T-helper 1 cell (primary cell): ENCODE measurements at regions not wholly inside any gene's neighbourhood (a gene's known extent, or its start where the extent isn't known, plus 50 kb on each side); places are given as distances from the start of the nearest gene placed in this dataset.
"Not testable (repeated sequence)": the region's sequence is repeated elsewhere in the genome, so short reads cannot be mapped to it uniquely, and the experiment has no call there.

Source experiments
- DNase-seq, 5 donors: peaks; one replicate each; pipeline ENCODE4 v3.0.0-alpha.2; 2012 to 2020

DNA sequence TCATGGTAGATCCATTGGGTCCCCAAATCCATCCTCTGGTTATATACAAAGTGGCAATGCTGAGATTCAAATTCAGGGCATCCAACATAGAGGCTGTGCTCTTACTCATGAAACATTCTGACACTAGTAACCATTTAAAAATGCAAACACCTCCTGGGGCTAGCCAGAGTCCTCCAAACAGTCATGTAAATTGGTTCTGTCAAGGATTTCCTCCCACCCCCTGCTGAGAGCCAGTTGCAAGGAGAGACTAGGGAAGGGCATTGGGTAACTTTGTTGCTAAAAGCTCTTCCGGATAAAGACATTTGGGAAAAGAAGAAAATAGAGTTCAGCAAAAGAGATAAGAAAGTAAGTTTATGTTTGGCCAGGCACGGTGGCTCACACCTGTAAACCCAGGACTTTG is 58.3 kb downstream of the ART5 start:
- DNase-seq: not testable (repeated sequence)

DNA sequence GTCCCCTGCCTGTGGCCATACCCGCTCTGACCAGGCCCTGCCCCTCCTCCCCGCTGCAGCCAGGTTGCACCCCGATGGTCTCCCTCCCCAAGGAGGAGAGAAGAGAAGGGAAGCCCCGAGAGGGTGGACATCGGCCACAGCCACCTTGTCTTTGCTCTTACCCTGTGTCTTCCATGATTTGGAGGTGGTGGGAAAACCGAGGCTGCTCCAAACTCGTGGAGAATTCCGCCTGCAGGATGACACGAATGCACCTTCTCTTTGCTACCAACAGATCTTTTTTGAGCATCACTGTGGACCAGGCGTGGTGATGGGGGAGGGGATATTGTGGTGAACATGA is 60.4 kb downstream of the ART5 start:
- DNase-seq: not testable (repeated sequence)

- peak; percentile 27 to 57 (median 49) for DNase-seq
These were observed 61.1 kb downstream of the ART5 start for GRCh38 chr11:3580487-3581388.

- DNase-seq: not testable (repeated sequence)
These were observed 62.0 kb downstream of the ART5 start for GRCh38 chr11:3579600-3580459.

- not testable (repeated sequence) for DNase-seq
These were observed 65.7 kb downstream of the ART5 start for GRCh38 chr11:3576066-3576604.

GRCh38 chr11:3572976-3573647 is 68.7 kb downstream of the ART5 start:
- not testable (repeated sequence) for DNase-seq

DNA sequence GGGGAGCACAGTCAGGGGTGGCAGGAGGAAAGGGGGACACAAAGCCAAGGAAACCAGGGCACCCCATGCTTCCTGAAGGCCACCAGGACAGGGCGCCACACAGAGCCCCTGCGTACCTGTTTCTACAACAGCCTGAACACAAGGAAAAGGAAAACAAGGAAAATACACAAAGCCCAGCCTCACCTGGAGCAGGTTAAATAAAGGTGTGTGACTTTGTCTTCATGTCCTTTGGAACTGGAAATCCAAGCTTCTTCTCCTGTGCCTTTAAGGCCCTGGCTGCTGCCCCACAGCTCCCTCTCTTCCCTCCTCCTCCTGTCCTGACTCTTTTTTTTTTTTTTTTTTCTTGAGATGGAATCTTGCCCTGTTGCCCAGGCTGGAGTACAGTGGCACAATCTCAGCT is 70.0 kb downstream of the ART5 start:
- not testable (repeated sequence) for DNase-seq

- not testable (repeated sequence) for DNase-seq
These were observed 76.0 kb downstream of the ART5 start for GRCh38 chr11:3565838-3566237.

DNA sequence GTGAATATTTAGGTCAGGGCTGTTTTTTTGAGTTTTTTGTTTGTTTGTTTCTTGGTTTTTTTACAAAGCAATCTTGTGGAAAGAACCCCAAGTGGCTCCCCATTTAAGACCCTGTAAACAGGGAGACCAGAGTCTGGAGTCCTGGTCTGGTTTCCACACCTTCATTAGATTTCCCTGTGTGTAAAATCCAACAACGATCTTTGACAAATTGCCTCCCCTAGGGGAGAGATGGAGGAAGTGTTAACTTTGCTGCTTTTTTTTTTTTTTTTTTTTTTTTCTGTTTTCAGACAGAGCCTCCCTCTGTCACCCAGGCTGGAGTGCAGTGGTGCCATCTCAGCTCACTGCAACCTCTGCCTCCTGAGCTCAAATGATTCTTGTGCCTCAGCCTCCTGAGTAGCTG is 77.4 kb downstream of the ART5 start:
- not testable (repeated sequence) for DNase-seq

- peak in 1 of 5 donors; percentile 7 for DNase-seq
These were observed 87.2 kb downstream of the ART5 start for GRCh38 chr11:3554621-3555020.

DNA sequence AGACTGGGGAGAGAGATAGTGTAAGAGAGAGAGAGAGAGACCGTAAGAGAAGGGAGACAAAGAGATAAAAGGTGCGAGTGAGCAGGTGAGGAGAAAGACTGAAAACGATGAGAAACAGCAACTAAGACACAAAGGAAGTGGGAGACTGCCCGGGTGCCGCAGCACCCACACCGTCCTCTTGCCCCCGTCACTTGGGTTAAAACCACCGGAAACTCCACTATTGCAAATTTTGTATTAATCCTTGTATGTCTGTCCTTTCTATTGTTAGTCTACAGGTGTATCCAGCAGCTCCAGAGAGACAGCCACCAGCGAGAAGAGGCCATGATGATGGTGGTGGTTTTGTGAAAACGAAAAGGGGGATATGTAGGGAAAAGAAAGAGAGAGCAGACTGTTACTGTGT is 96.8 kb downstream of the ART5 start:
- peak in 2 of 5 donors; percentile 5 for DNase-seq

DNA sequence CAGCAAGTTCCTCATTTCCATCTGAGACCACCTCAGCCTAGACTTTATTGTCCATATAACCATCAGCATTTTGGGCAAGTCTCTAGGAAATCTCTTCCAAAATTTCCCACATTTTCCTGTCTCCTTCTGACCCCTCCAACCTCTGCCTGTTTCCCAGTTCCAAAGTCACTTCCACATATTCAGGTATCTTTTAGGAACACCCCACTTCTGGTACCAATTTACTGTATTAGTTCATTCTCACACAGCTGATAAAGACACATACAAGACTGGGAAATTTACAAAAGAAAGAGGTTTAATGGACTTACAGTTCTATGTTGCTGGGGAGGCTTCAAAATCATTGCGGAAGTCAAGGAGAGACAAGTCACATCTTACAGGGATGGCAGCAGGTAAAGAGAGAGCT is 103.6 kb downstream of the ART5 start:
- DNase-seq: not testable (repeated sequence)

DNA sequence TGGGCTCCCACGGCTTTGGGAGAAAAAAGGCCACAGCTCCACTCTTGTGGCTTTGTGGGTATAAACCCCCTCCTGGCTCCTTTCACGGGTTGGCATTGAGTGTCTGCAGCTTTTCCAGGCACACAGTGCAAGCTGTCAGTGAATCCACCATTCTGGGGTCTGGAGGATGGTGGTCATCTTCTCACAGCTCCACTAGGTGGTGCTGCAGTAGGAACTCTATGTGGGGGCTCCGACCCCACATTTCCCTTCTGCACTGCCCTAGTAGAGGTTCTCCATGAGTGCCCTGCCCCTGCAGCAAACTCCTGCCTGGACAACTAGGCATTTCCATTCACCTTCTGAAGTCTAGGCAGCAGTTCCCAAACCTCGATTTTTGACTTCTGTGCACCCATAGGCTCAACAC is 104.5 kb downstream of the ART5 start:
- not testable (repeated sequence) for DNase-seq

DNA sequence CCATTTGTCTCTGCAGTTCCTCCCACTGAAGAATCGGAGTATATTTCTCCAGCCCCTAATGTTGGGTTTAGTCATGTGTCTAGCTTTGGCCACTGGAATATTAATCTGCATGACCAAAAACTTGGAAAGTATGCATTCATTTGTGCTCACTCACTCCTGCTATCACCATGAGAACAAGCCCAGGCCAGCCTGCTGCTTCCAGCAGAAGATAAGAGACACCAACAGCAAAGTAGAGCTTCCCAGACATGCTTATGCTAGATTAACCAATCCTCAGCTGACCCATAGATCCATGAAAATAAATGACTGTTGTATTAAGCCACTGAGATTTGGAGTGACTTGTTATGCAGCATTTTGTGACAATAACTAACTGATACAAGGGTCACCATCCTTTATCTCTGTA is 108.8 kb downstream of the ART5 start:
- DNase-seq: not testable (repeated sequence)

- DNase-seq: not testable (repeated sequence)
These were observed 110.5 kb downstream of the ART5 start for GRCh38 chr11:3531280-3531679.

GRCh38 chr11:3523567-3523966 is 118.2 kb downstream of the ART5 start:
- not testable (repeated sequence) for DNase-seq

GRCh38 chr11:3520905-3521304 is 120.9 kb downstream of the ART5 start:
- not testable (repeated sequence) for DNase-seq

DNA sequence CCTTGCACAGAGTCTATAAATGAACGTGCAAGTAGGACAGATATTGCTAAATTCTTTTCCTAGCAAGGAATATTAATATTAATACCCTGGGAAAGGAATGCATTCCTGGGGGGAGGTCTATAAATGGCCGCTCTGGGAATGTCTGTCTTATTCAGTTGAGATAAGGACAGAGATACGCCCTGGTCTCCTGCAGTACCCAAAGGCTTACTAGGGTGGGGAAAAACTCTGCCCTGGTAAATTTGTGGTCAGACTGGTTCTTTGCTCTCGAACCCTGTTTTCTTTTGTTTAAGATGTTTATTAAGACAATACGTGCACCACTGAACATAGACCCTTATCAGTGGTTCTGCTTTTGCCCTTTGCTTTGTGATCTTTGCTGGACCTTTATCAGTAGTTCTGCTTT is 122.0 kb downstream of the ART5 start:
- DNase-seq: not testable (repeated sequence)

- not testable (repeated sequence) for DNase-seq
These were observed 124.7 kb downstream of the ART5 start for GRCh38 chr11:3516934-3517567.

DNA sequence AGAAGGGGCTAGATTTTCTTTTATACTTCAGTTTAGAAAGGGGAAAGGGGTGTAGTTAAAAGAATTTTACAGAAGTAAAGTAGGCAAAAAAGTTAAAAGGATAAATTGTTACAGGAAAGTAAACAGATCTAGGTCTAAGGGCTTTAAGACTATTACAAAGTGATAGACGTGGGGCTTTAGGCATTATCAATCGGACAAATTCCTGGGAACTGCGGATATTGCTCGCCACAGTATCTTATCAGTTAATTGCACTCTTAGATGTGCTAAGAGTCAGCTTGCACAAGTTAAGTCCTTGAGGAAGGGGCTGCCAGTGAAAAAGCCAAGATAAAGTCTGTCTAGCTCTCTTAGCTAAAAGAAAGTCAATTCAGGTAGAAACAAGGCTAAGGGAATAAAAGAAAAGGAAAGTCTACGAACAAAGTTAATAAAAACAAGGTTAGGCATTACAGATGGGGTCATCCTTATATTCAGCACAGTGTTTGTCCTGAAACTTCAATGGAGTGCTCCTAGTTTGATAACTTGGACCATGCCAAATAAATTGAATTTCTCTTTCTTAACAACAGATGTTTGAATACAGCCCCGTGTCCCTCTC is 125.4 kb downstream of the ART5 start:
- not testable (repeated sequence) for DNase-seq

DNA sequence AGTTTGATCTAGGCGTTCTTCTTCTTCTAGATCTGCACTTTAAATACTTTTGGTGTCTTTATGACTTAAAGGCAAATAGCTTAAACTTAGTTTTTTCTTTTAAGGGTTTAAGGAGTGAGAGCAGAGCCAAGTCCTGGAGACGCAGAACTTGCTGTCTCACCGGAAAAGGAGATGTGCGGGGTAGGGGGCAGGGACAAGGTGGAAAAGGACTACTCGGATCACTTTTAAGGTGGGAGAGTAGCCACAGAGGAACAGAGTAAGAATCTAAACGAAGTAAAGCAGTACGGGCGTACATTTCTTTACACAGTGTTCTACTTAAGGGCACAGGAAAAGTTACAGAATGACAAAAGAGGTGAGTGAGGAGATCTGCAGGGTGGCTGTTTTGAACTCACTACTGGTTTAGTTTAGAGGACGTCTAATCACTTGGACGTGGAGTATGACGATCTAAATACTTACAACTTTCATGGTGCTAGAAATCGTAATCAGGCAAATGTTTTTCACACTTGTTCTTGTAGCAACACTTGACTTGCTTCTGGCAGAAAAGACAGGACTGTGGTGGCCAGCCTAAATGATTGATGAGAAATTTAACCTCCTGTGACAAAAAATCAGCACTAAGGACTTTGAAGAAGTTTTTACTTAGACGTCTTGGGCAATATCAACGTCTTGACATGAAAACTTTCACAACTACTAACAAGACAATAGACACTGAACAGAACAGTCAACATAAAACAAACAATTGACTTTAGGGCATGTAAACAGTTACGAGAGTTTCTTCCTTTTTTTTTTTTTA is 127.0 kb downstream of the ART5 start:
- not testable (repeated sequence) for DNase-seq
